HG03469 (cell line): ENCODE measurements at regions not wholly inside any gene's neighbourhood (a gene's known extent, or its start where the extent isn't known, plus 50 kb on each side); places are given as distances from the start of the nearest gene placed in this dataset.

ENCODE experiments used
- ATAC-seq: cut with Tn5 transposase; IDR thresholded peaks from one replicate; pipeline ENCODE4 v1.9.1; 2021; ENCODE audit warnings: mild to moderate bottlenecking, moderate library complexity, moderate number of reproducible peaks; ENCODE audit not compliant: unreplicated experiment

GRCh38 chr2:6679471-6679870 lies 186.2 kb downstream of the CMPK2 start:
- ATAC-seq: no peak

DNA sequence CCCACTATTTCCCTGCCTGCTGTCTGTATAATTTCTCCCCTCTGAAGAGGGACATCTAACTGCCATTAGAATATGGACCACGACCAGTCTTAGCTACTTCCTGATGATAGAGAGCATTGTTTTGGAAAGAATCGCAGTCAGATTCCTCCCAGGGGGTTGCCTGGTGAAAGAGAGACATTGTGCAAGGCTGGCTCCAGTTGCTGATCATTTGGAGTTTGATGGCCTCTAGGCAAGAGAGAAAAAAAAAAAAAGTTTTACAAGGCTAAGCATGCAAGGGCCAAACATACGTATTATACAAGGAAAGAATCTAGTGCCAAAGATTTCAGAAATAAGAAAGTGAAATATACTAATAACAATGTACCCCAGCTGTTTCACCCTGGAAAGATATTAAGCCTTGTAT lies 182.2 kb downstream of the CMPK2 start:
- ATAC-seq: no peak

DNA sequence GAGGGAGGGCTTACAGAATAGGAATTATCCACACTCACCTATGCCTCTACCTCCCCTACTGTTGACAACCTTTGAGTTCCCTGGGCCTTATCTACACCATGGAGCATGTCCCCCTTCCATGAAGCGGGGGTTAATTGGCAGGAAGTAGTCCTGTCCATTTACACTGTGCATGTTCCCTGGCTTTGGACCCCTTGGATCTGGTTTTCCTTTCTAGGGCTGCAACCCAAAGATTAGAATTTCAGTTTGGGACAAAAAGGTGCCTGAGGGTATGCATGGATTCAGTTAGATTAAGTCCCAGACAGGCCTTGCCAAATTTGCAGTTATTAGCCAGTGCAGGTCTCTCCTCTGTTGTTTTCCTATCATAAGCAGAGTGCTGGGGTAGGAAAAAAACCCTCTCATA lies 180.3 kb downstream of the CMPK2 start:
- ATAC-seq: no peak

- ATAC-seq: no peak
These were observed 173.7 kb downstream of the CMPK2 start for GRCh38 chr2:6692056-6692455.

GRCh38 chr2:6692819-6693218 lies 172.9 kb downstream of the CMPK2 start:
- ATAC-seq: no peak

DNA sequence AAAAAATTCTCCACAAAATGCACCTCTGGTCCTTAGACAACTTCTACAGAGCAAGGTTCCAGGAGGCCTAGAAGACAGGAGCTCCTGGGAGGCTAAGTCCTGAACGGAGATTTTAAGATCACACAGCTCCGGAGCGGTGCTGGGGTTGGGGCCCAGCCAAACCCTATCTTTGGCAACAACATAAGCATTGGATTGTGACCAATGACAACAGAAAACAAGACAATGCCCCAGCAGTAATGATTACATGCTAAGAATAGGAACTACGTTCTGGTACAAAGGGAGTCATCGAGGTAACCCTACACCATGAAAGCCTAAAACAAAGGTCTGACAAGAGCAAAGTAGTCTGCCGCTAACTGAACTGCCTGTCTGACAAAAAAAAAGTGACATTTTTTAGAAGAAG lies 171.2 kb downstream of the CMPK2 start:
- ATAC-seq: no peak

DNA sequence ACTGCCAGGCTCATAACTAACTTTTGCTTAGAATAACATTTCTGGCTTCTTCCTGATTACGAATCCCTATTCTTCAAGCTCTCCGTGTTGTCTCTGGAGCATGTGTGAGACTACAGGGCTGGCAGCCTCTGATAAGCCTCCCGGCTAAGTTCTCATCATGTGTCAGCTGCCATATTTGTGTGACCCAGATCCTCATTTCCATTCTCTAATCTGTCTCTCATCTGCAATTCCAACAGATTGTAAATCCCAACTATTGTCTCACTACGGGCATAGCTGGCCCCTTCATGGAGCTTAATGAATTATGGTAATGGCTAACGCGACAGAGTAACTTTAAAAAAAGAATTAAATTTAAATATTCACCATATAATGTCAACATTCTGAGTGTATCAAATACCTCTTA lies 165.4 kb downstream of the CMPK2 start:
- ATAC-seq: no peak

- ATAC-seq: no peak
These were observed 161.6 kb downstream of the CMPK2 start for GRCh38 chr2:6704077-6704476.

- ATAC-seq: no peak
These were observed 144.3 kb downstream of the CMPK2 start for GRCh38 chr2:6721395-6721794.

GRCh38 chr2:6722574-6722973 lies 143.1 kb downstream of the CMPK2 start:
- ATAC-seq: no peak

DNA sequence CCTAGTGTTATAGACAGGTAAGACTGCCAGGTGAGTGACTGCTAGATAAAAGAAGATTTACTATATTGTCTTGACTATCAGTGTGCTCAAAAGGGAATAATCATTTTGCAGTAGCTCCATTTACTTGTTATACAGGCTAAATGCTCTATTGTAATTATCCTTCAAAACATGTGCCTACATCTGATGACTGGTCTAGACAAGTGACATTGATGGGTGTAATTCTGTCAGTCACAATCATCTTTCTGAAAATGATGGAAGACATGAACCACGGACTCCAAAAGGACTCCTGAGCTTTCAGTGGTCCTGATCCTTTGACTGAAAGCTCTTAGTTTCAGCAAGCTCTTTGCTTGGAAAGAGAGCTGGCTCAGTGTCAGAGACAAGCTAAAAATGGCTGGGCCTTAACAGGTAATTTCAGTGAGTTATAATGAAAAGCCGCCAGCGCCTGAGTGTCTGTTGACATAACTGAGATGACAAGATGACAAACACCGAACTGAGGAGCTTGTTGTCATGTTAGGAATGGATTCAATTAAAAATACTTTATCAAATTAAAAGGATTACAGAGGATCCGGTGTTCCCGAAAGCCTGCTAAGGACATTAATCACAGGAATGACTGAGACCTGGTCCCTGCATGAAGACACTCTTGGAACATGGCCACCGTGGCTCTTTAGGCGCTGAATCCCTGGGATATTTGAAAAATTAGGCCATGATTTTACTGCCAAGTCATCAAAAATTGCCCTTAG lies 141.7 kb downstream of the CMPK2 start:
- no peak for ATAC-seq

- ATAC-seq: no peak
These were observed 141.0 kb downstream of the CMPK2 start for GRCh38 chr2:6724605-6725140.

DNA sequence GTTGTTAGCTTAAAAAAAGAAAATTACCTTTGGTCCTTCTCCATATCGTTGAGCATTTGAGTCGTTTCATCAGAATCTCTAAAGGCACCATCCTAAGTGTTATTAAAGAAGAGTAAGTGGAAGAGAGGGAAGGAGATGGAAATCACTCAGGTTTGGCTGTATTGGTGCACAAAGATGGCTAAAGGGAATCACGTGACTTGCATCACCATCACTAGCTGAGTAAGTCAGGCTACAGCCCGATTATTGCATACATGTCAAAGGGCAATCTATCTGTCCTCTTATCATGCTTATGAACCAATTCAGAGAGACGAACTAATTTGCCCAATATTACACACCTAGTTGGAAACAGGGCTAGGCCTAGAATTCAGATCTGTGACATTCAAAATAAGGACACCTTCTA lies 137.6 kb downstream of the CMPK2 start:
- ATAC-seq: no peak

- no peak for ATAC-seq
These were observed 135.7 kb downstream of the CMPK2 start for GRCh38 chr2:6730003-6730402.

- ATAC-seq: no peak
These were observed 134.8 kb downstream of the CMPK2 start for GRCh38 chr2:6730649-6731532.

DNA sequence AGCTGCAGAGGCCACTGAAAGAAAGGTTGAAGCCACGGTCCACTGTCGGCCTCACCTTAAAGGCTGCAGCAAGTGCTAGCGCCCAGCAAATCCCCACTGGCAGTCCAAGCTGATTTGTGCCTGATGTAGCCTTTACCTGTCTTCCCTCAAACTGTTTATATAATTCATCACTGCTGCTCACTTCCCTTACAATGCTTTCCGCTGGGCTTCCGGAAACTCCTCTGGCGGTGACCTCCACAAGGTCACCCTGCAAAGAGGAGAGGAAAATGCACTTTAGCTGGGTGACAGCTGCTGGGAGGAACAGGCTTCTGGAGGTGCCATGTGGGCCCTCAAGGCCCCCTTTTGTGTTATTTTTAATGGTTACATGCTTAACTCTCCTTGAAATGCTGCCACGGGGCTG lies 126.2 kb downstream of the CMPK2 start:
- no peak for ATAC-seq

GRCh38 chr2:6741229-6741628 lies 124.5 kb downstream of the CMPK2 start:
- ATAC-seq: no peak

DNA sequence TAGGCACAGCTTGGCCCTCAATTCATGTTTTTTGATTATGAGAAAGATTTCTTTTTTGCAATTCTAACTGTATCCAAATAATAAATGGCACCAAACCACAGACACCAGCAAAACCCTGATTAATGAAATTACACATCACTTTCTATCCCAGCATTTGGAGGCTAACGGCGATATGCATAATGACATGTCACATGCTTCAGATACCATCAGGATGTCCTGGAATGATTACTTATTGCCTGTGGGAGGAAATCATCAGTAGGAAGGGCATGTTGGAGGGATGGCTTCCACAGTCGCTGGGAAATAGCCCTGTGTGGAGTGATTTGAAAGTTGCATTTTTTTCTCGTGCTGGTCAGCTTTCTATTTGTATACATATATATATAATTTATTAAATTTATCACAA lies 121.7 kb downstream of the CMPK2 start:
- ATAC-seq: no peak

GRCh38 chr2:6747433-6747832 lies 118.3 kb downstream of the CMPK2 start:
- no peak for ATAC-seq

DNA sequence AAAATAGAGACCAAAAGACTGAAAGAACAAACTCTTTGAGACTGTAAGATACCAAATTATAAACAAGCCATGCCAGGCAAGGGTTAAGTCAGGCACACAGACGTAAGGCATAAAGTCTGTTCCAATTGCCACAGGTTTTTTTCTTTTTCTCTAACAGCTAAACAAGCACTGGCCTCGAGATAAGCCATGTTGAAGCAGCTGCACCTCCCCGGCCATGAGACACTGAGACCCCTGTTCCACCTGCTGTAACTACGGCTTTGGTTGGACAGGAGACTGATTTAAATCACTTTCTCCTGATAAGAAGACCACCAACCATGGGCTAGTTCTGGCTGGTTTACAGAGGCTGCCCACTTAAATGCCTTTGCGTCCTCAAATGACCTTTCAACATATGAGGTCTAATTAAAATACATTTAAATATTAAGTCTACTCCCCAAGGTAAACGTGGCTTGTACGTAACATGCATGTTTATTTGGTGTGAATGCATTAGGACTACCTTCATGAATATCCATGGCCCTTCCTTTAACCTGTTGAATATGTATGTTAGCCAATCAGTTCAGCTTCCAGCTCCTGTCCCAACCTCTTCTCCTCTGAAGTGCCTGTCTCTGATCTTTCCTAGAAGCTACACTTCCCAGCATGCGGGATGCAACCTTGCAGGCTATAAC lies 117.2 kb downstream of the CMPK2 start:
- ATAC-seq: no peak

- no peak for ATAC-seq
These were observed 115.7 kb downstream of the CMPK2 start for GRCh38 chr2:6749962-6750361.
